Stimulated activated CD4-positive, alpha-beta T cell treated with anti-CD3 and anti-CD28 coated beads, Interleukin-4, amount 100 ng/mL, for 24 hours (primary cell): ENCODE measurements at regions not wholly inside any gene's neighbourhood (a gene's known extent, or its start where the extent isn't known, plus 50 kb on each side); places are given as distances from the start of the nearest gene placed in this dataset.
A peak's percentile ranks its signal among the peaks of the same experiment; 100 is the strongest.
"Not testable (repeated sequence)": the region's sequence is repeated elsewhere in the genome, so short reads cannot be mapped to it uniquely, and the experiment has no call there.

Experiments used
- DNase-seq: peaks from one replicate; pipeline ENCODE4 v3.0.0-alpha.2; 2020

GRCh38 chr6:156438350-156438923, 338.7 kb upstream of the ARID1B start:
- DNase-seq: no peak

- no peak for DNase-seq
Observed at GRCh38 chr6:156437121-156437879, 339.9 kb upstream of the ARID1B start.

GRCh38 chr6:156434795-156435190, 342.4 kb upstream of the ARID1B start:
- DNase-seq: no peak

- DNase-seq: no peak
Observed at GRCh38 chr6:156434049-156434794, 343.0 kb upstream of the ARID1B start.

- no peak for DNase-seq
Observed at GRCh38 chr6:156432543-156432942, 344.6 kb upstream of the ARID1B start.

- DNase-seq: no peak
Observed at GRCh38 chr6:156430386-156430785, 346.8 kb upstream of the ARID1B start.

- no peak for DNase-seq
Observed at GRCh38 chr6:156427345-156427744, 349.8 kb upstream of the ARID1B start.

GRCh38 chr6:156425359-156426020, 351.7 kb upstream of the ARID1B start:
- DNase-seq: no peak

GRCh38 chr6:156423829-156424228, 353.3 kb upstream of the ARID1B start:
- peak; percentile 12 for DNase-seq

- DNase-seq: no peak
Observed at GRCh38 chr6:156423075-156423474, 354.1 kb upstream of the ARID1B start.

- no peak for DNase-seq
Observed at GRCh38 chr6:156421933-156422332, 355.2 kb upstream of the ARID1B start.

- not testable (repeated sequence) for DNase-seq
Observed at GRCh38 chr6:156421301-156421700, 355.9 kb upstream of the ARID1B start.

- DNase-seq: no peak
Observed at GRCh38 chr6:156420172-156420993, 356.8 kb upstream of the ARID1B start.

- DNase-seq: no peak
Observed at GRCh38 chr6:156419594-156419993, 357.6 kb upstream of the ARID1B start.

GRCh38 chr6:156418253-156418652, 358.9 kb upstream of the ARID1B start:
- no peak for DNase-seq

GRCh38 chr6:156416391-156416790, 360.8 kb upstream of the ARID1B start:
- DNase-seq: no peak

GRCh38 chr6:156413154-156413553, 364.0 kb upstream of the ARID1B start:
- DNase-seq: no peak

- no peak for DNase-seq
Observed at GRCh38 chr6:156410649-156411048, 366.5 kb upstream of the ARID1B start.

- no peak for DNase-seq
Observed at GRCh38 chr6:156408655-156409054, 368.5 kb upstream of the ARID1B start.

- DNase-seq: no peak
Observed at GRCh38 chr6:156407334-156407733, 369.8 kb upstream of the ARID1B start.

GRCh38 chr6:156406688-156407087, 370.5 kb upstream of the ARID1B start:
- no peak for DNase-seq

- no peak for DNase-seq
Observed at GRCh38 chr6:156406099-156406498, 371.1 kb upstream of the ARID1B start.

- DNase-seq: no peak
Observed at GRCh38 chr6:156402628-156403027, 374.6 kb upstream of the ARID1B start.
